Smooth muscle cell (in vitro differentiated cells): ENCODE measurements at regions not wholly inside any gene's neighbourhood (a gene's known extent, or its start where the extent isn't known, plus 50 kb on each side); places are given as distances from the start of the nearest gene placed in this dataset.

Experiments used
- DNase-seq: peaks from one replicate; lab custom pipeline; 2025; ENCODE audit not compliant: unreplicated experiment; lab: John Stamatoyannopoulos, UW
- H2AFZ ChIP-seq: fragments of 200-600 bp; sonication (generic); 2 replicates; pipeline ENCODE4 v1.6.0; 2016; ENCODE audit warnings: antibody characterized with exemption, low read depth, mild to moderate bottlenecking
- H3F3A ChIP-seq: fragments of 200-600 bp; sonication (generic); 2 replicates; pipeline ENCODE4 v1.6.0; 2017; ENCODE audit warnings: antibody characterized with exemption, low read depth
- H3K27ac ChIP-seq: fragments of 200-600 bp; sonication (generic); 2 replicates; pipeline ENCODE4 v1.5.1; 2016; ENCODE audit warnings: low read depth, mild to moderate bottlenecking
- H3K27me3 ChIP-seq: fragments of 200-600 bp; sonication (generic); 2 replicates; pipeline ENCODE4 v1.6.1; 2016; ENCODE audit warnings: low read depth, mild to moderate bottlenecking
- H3K36me3 ChIP-seq: fragments of 200-600 bp; sonication (generic); 2 replicates; pipeline ENCODE4 v1.5.1; 2016; ENCODE audit warnings: low read depth
- H3K4me1 ChIP-seq: fragments of 200-600 bp; sonication (generic); 2 replicates; pipeline ENCODE4 v1.5.1; 2016; ENCODE audit warnings: low read depth
- H3K4me2 ChIP-seq: fragments of 200-600 bp; sonication (generic); 2 replicates; pipeline ENCODE4 v1.6.0; 2016; ENCODE audit warnings: mild to moderate bottlenecking
- H3K4me3 ChIP-seq: fragments of 200-600 bp; sonication (generic); 2 replicates; pipeline ENCODE4 v1.5.1; 2016; ENCODE audit warnings: mild to moderate bottlenecking
- H3K79me2 ChIP-seq: fragments of 200-600 bp; sonication (generic); 2 replicates; pipeline ENCODE4 v1.6.0; 2016; ENCODE audit warnings: low read depth, mild to moderate bottlenecking
- H3K9ac ChIP-seq: fragments of 200-600 bp; sonication (generic); 2 replicates; pipeline ENCODE4 v1.6.0; 2016; ENCODE audit warnings: low read depth
- H3K9me3 ChIP-seq: fragments of 200-600 bp; sonication (generic); replicated peaks from 2 replicates; pipeline ENCODE4 v1.5.1; 2016; ENCODE audit warnings: low read depth
- H4K20me1 ChIP-seq: fragments of 200-600 bp; sonication (generic); 2 replicates; pipeline ENCODE4 v1.6.0; 2016; ENCODE audit warnings: low read depth
- CTCF ChIP-seq: fragments of 200-600 bp; sonication (generic); IDR thresholded peaks from 2 replicates; pipeline ENCODE4 v1.5.1; 2017; ENCODE audit warnings: borderline replicate concordance, mild to moderate bottlenecking, antibody characterized with exemption; ENCODE audit not compliant: insufficient read depth, poor library complexity, severe bottlenecking
- WGBS: methylation state at CpG from one replicate; pipeline ENCODE4 v1.1.7; 2016; ENCODE audit warnings: low lambda C conversion rate; 5-methylcytosine and 5-hydroxymethylcytosine counted together

GRCh38 chr10:1895691-1896090 lies 158.4 kb upstream of the ADARB2 start:
- Histone ChIP-seq H3K27ac (no peak overlapping the region), H3F3A (no peaks in the 10 kb centered on the region), H3K27me3 (no peaks in the 10 kb centered on the region), H4K20me1 (no peaks in the 10 kb centered on the region), H3K9ac (no peak overlapping the region), H3K36me3 (no peaks in the 10 kb centered on the region), H3K9me3 (no peaks in the 10 kb centered on the region), H2AFZ (no peak overlapping the region), H3K4me1 (no peaks in the 10 kb centered on the region), H3K4me3 (no peak overlapping the region), H3K79me2 (no peaks in the 10 kb centered on the region), H3K4me2 (no peak overlapping the region)
- no peak for DNase-seq
- no peak for TF ChIP-seq CTCF
- 84% methylated on average over 9 of the region's 9 CpGs for WGBS

- H3K4me2 ChIP-seq = no peak overlapping the region
- 91% methylated on average over 4 of the region's 4 CpGs for WGBS
- no peak for DNase-seq
- TF ChIP-seq CTCF = no peak
- no peaks in the 10 kb centered on the region for H4K20me1 ChIP-seq
- no peak overlapping the region for H3K27ac ChIP-seq
- H3K4me3 ChIP-seq = no peak overlapping the region
- H2AFZ ChIP-seq = no peak overlapping the region
- H3K9ac ChIP-seq = no peak overlapping the region
- H3K9me3 ChIP-seq = no peaks in the 10 kb centered on the region
- no peaks in the 10 kb centered on the region for H3F3A ChIP-seq
- no peaks in the 10 kb centered on the region for H3K27me3 ChIP-seq
- no peaks in the 10 kb centered on the region for H3K36me3 ChIP-seq
- no peaks in the 10 kb centered on the region for H3K79me2 ChIP-seq
- no peaks in the 10 kb centered on the region for H3K4me1 ChIP-seq
Observed at GRCh38 chr10:1894912-1895311, 157.6 kb upstream of the ADARB2 start.

GRCh38 chr10:1893941-1894340 lies 156.6 kb upstream of the ADARB2 start:
- Histone ChIP-seq H3K4me1 (no peaks in the 10 kb centered on the region), H3K9ac (no peak overlapping the region), H3K4me3 (no peak overlapping the region), H2AFZ (no peak overlapping the region), H3K36me3 (no peaks in the 10 kb centered on the region), H3K4me2 (no peak overlapping the region), H4K20me1 (no peaks in the 10 kb centered on the region), H3F3A (no peaks in the 10 kb centered on the region), H3K27ac (no peak overlapping the region), H3K9me3 (no peaks in the 10 kb centered on the region), H3K79me2 (no peaks in the 10 kb centered on the region), H3K27me3 (no peaks in the 10 kb centered on the region)
- TF ChIP-seq CTCF = no peak
- no peak for DNase-seq
- 91% methylated on average over 9 of the region's 9 CpGs for WGBS

GRCh38 chr10:1886039-1886438 lies 148.7 kb upstream of the ADARB2 start:
- no peak overlapping the region for H3K27ac ChIP-seq
- H3K4me3 ChIP-seq = no peak overlapping the region
- H3K36me3 ChIP-seq = no peaks in the 10 kb centered on the region
- no peaks in the 10 kb centered on the region for H3K9me3 ChIP-seq
- no peak overlapping the region for H2AFZ ChIP-seq
- TF ChIP-seq CTCF = no peak
- H3K79me2 ChIP-seq = no peaks in the 10 kb centered on the region
- H3K9ac ChIP-seq = no peak overlapping the region
- no peak overlapping the region for H3K4me2 ChIP-seq
- 71% methylated on average over 1 of the region's 1 CpG for WGBS
- no peaks in the 10 kb centered on the region for H4K20me1 ChIP-seq
- H3F3A ChIP-seq = no peaks in the 10 kb centered on the region
- H3K27me3 ChIP-seq = no peaks in the 10 kb centered on the region
- no peaks in the 10 kb centered on the region for H3K4me1 ChIP-seq
- DNase-seq = no peak
